T-helper 22 cell (primary cell): ENCODE measurements at regions not wholly inside any gene's neighbourhood (a gene's known extent, or its start where the extent isn't known, plus 50 kb on each side); places are given as distances from the start of the nearest gene placed in this dataset.

Source experiments
- DNase-seq: peaks from one replicate; pipeline ENCODE4 v3.0.0-alpha.2; 2020; ENCODE audit warnings: low read depth

GRCh38 chr2:204234879-204235278 lies 298.3 kb downstream of the ICOS start:
- DNase-seq, result no peak

GRCh38 chr2:204237416-204237815 lies 300.9 kb downstream of the ICOS start:
- no peak for DNase-seq

GRCh38 chr2:204239411-204240165 lies 303.0 kb downstream of the ICOS start:
- no peak for DNase-seq

- no peak for DNase-seq
These were observed 304.3 kb upstream of the PARD3B start for GRCh38 chr2:204240961-204241360.

GRCh38 chr2:204249437-204249836 lies 295.8 kb upstream of the PARD3B start:
- DNase-seq, result no peak

GRCh38 chr2:204250692-204251091 lies 294.6 kb upstream of the PARD3B start:
- DNase-seq, result no peak

- DNase-seq, result no peak
These were observed 293.9 kb upstream of the PARD3B start for GRCh38 chr2:204251158-204251997.

- DNase-seq, result no peak
These were observed 293.3 kb upstream of the PARD3B start for GRCh38 chr2:204251998-204252376.

- DNase-seq, result no peak
These were observed 290.2 kb upstream of the PARD3B start for GRCh38 chr2:204255071-204255470.

GRCh38 chr2:204255526-204255925 lies 289.7 kb upstream of the PARD3B start:
- no peak for DNase-seq

- DNase-seq, result no peak
These were observed 287.5 kb upstream of the PARD3B start for GRCh38 chr2:204257781-204258180.

- DNase-seq, result no peak
These were observed 286.4 kb upstream of the PARD3B start for GRCh38 chr2:204258890-204259289.

GRCh38 chr2:204260162-204260877 lies 285.0 kb upstream of the PARD3B start:
- no peak for DNase-seq

- no peak for DNase-seq
These were observed 284.4 kb upstream of the PARD3B start for GRCh38 chr2:204260901-204261300.

- no peak for DNase-seq
These were observed 283.4 kb upstream of the PARD3B start for GRCh38 chr2:204261846-204262245.

GRCh38 chr2:204264085-204264553 lies 281.2 kb upstream of the PARD3B start:
- DNase-seq, result no peak

- DNase-seq, result no peak
These were observed 280.6 kb upstream of the PARD3B start for GRCh38 chr2:204264621-204265140.

GRCh38 chr2:204265681-204266181 lies 279.5 kb upstream of the PARD3B start:
- DNase-seq, result no peak

- DNase-seq, result no peak
These were observed 276.8 kb upstream of the PARD3B start for GRCh38 chr2:204268458-204268857.

GRCh38 chr2:204268971-204269370 lies 276.3 kb upstream of the PARD3B start:
- DNase-seq, result no peak

- no peak for DNase-seq
These were observed 273.2 kb upstream of the PARD3B start for GRCh38 chr2:204272089-204272488.

- DNase-seq, result no peak
These were observed 272.5 kb upstream of the PARD3B start for GRCh38 chr2:204272610-204273287.
